Stomach smooth muscle (tissue), 2 donors: ENCODE measurements at regions not wholly inside any gene's neighbourhood (a gene's known extent, or its start where the extent isn't known, plus 50 kb on each side); places are given as distances from the start of the nearest gene placed in this dataset.
"Not testable (repeated sequence)": the region's sequence is repeated elsewhere in the genome, so short reads cannot be mapped to it uniquely, and the experiment has no call there.

ENCODE experiments used
- H3K27ac ChIP-seq: one replicate; pipeline ENCODE4 v1.7.0; 2013; ENCODE audit warnings: mild to moderate bottlenecking, low read length, inconsistent platforms
- H3K27me3 ChIP-seq, 2 donors: one replicate each; pipeline ENCODE4 v1.7.0; 2013; ENCODE audit warnings: low read length in 2 of 2; ENCODE audit not compliant: insufficient read depth in 2 of 2, control insufficient read depth in 1 of 2
- H3K36me3 ChIP-seq, 2 donors: one replicate each; pipeline ENCODE4 v1.7.0; 2013; ENCODE audit warnings: low read length in 2 of 2; ENCODE audit not compliant: control insufficient read depth in 2 of 2, insufficient read depth in 2 of 2
- H3K4me1 ChIP-seq: one replicate; pipeline ENCODE4 v1.7.0; 2013; ENCODE audit warnings: low read length; ENCODE audit not compliant: control insufficient read depth, insufficient read depth
- H3K4me3 ChIP-seq, 2 donors: one replicate each; pipeline ENCODE4 v1.7.0; 2013; ENCODE audit warnings: low read length in 2 of 2
- H3K9ac ChIP-seq, 2 donors: one replicate each; pipeline ENCODE4 v1.7.0; 2013; ENCODE audit warnings: low read length in 2 of 2, mild to moderate bottlenecking in 1 of 2
- H3K9me3 ChIP-seq, 2 donors: one replicate each; pipeline ENCODE4 v1.7.0; 2013; ENCODE audit warnings: low read length in 2 of 2; ENCODE audit not compliant: control insufficient read depth in 2 of 2
- donor health status: healthy.
- donor health status: Pancreatic carcinoma.

GRCh38 chr12:16796168-16796567 is 190.2 kb upstream of the LMO3 start:
- no peaks in the 10 kb centered on the region for H3K9me3 ChIP-seq
- no peaks in the 10 kb centered on the region for H3K4me1 ChIP-seq
- no peaks in the 10 kb centered on the region for H3K27me3 ChIP-seq
- H3K36me3 ChIP-seq: no peaks in the 10 kb centered on the region
- no peak overlapping the region for H3K9ac ChIP-seq
- H3K27ac ChIP-seq: no peak overlapping the region
- no peak overlapping the region for H3K4me3 ChIP-seq

- Histone ChIP-seq H3K4me1 (no peaks in the 10 kb centered on the region), H3K27me3 (no peaks in the 10 kb centered on the region), H3K9ac (no peak overlapping the region), H3K9me3 (no peaks in the 10 kb centered on the region), H3K4me3 (no peak overlapping the region), H3K27ac (no peak overlapping the region), H3K36me3 (no peaks in the 10 kb centered on the region)
These were observed 183.3 kb upstream of the LMO3 start for GRCh38 chr12:16789204-16789790.

GRCh38 chr12:16788506-16789203 is 182.7 kb upstream of the LMO3 start:
- Histone ChIP-seq H3K4me3 (no peak overlapping the region), H3K9ac (no peak overlapping the region), H3K4me1 (no peaks in the 10 kb centered on the region), H3K27me3 (no peaks in the 10 kb centered on the region), H3K9me3 (no peaks in the 10 kb centered on the region), H3K36me3 (no peaks in the 10 kb centered on the region), H3K27ac (no peak overlapping the region)

- H3K27me3 ChIP-seq: no peaks in the 10 kb centered on the region
- no peaks in the 10 kb centered on the region for H3K4me1 ChIP-seq
- no peak overlapping the region for H3K27ac ChIP-seq
- no peak overlapping the region for H3K4me3 ChIP-seq
- no peaks in the 10 kb centered on the region for H3K36me3 ChIP-seq
- no peak overlapping the region for H3K9ac ChIP-seq
- no peaks in the 10 kb centered on the region for H3K9me3 ChIP-seq
These were observed 180.0 kb upstream of the LMO3 start for GRCh38 chr12:16785953-16786352.

- H3K9me3 ChIP-seq: no peaks in the 10 kb centered on the region
- H3K4me3 ChIP-seq: no peak overlapping the region
- no peaks in the 10 kb centered on the region for H3K27me3 ChIP-seq
- no peak overlapping the region for H3K27ac ChIP-seq
- H3K36me3 ChIP-seq: no peaks in the 10 kb centered on the region
- H3K4me1 ChIP-seq: no peaks in the 10 kb centered on the region
- no peak overlapping the region for H3K9ac ChIP-seq
These were observed 179.6 kb upstream of the LMO3 start for GRCh38 chr12:16785524-16785923.

- not testable (repeated sequence) for H3K4me3 ChIP-seq, H3K27ac ChIP-seq, H3K27me3 ChIP-seq, H3K36me3 ChIP-seq, H3K9me3 ChIP-seq, H3K4me1 ChIP-seq, H3K9ac ChIP-seq
These were observed 163.2 kb upstream of the LMO3 start for GRCh38 chr12:16769129-16769528.

- Histone ChIP-seq H3K9ac (no peak overlapping the region), H3K27ac (no peak overlapping the region), H3K27me3 (no peaks in the 10 kb centered on the region), H3K4me1 (no peaks in the 10 kb centered on the region), H3K9me3 (no peaks in the 10 kb centered on the region), H3K36me3 (no peaks in the 10 kb centered on the region), H3K4me3 (no peak overlapping the region)
These were observed 160.8 kb upstream of the LMO3 start for GRCh38 chr12:16766736-16767135.

- Histone ChIP-seq H3K9me3 (no peaks in the 10 kb centered on the region), H3K27ac (no peak overlapping the region), H3K9ac (no peak overlapping the region), H3K4me1 (no peaks in the 10 kb centered on the region), H3K27me3 (no peaks in the 10 kb centered on the region), H3K36me3 (no peaks in the 10 kb centered on the region), H3K4me3 (no peak overlapping the region)
These were observed 157.9 kb upstream of the LMO3 start for GRCh38 chr12:16763901-16764300.

GRCh38 chr12:16756833-16757555 is 151.0 kb upstream of the LMO3 start:
- Histone ChIP-seq H3K4me1 (no peaks in the 10 kb centered on the region), H3K9ac (no peak overlapping the region), H3K27ac (no peak overlapping the region), H3K27me3 (no peaks in the 10 kb centered on the region), H3K4me3 (no peak overlapping the region), H3K9me3 (no peaks in the 10 kb centered on the region), H3K36me3 (no peaks in the 10 kb centered on the region)

GRCh38 chr12:16730772-16731171 is 124.8 kb upstream of the LMO3 start:
- no peaks in the 10 kb centered on the region for H3K9me3 ChIP-seq
- no peak overlapping the region for H3K4me3 ChIP-seq
- no peak overlapping the region for H3K27ac ChIP-seq
- H3K9ac ChIP-seq: no peak overlapping the region
- H3K4me1 ChIP-seq: no peaks in the 10 kb centered on the region
- no peaks in the 10 kb centered on the region for H3K27me3 ChIP-seq
- H3K36me3 ChIP-seq: no peaks in the 10 kb centered on the region

- no peak overlapping the region for H3K27ac ChIP-seq
- H3K27me3 ChIP-seq: no peaks in the 10 kb centered on the region
- H3K36me3 ChIP-seq: no peaks in the 10 kb centered on the region
- H3K9me3 ChIP-seq: no peaks in the 10 kb centered on the region
- no peak overlapping the region for H3K4me3 ChIP-seq
- no peak overlapping the region for H3K9ac ChIP-seq
- H3K4me1 ChIP-seq: no peaks in the 10 kb centered on the region
These were observed 120.9 kb upstream of the LMO3 start for GRCh38 chr12:16726879-16727278.
